Gastroesophageal sphincter (tissue), 4 donors: ENCODE measurements at regions not wholly inside any gene's neighbourhood (a gene's known extent, or its start where the extent isn't known, plus 50 kb on each side); places are given as distances from the start of the nearest gene placed in this dataset.

Experiments
- ATAC-seq: fragments of 150-250 bp; one replicate; pipeline ENCODE4 v1.9.1; 2016; ENCODE audit warnings: mild to moderate bottlenecking, moderate library complexity
- H3K27ac ChIP-seq, 4 donors: fragments of 200-600 bp; sonication (generic) in 3 of 4; 1 replicate in 3 of 4; 2 replicates in 1 of 4; pipeline ENCODE4 v1.5.1; 2016 to 2019
- H3K27me3 ChIP-seq: fragments of 200-600 bp; sonication (generic); one replicate; pipeline ENCODE4 v1.5.1; 2019
- H3K36me3 ChIP-seq, 2 donors: fragments of 200-600 bp; sonication (generic); one replicate each; pipeline ENCODE4 v1.5.1; 2019; ENCODE audit warnings: control low read depth in 1 of 2
- H3K4me1 ChIP-seq, 3 donors: fragments of 200-600 bp; sonication (generic); 1 replicate in 2 of 3; 2 replicates in 1 of 3; pipeline ENCODE4 v1.5.1; 2016 to 2019; ENCODE audit warnings: control low read depth in 2 of 3
- H3K4me3 ChIP-seq, 2 donors: fragments of 200-600 bp; sonication (generic); one replicate each; pipeline ENCODE4 v1.5.1; 2019; ENCODE audit warnings: mild to moderate bottlenecking in 1 of 2, moderate library complexity in 1 of 2
- H3K9me3 ChIP-seq, 3 donors: fragments of 200-600 bp; sonication (generic); one replicate each; pipeline ENCODE4 v1.5.1; 2017 to 2019; ENCODE audit warnings: control low read depth in 2 of 3
- EP300 ChIP-seq: sonication (generic); formaldehyde crosslinking; IDR thresholded peaks from one replicate; pipeline ENCODE4 v1.6.1; 2017; ENCODE audit warnings: antibody characterized with exemption, mild to moderate bottlenecking
- POLR2A ChIP-seq, 2 donors: fragments of 450-650 bp; IDR thresholded peaks; one replicate each; pipeline ENCODE4 v1.6.1; 2017; ENCODE audit warnings: antibody characterized with exemption in 2 of 2, mild to moderate bottlenecking in 2 of 2, moderate library complexity in 1 of 2
- POLR2AphosphoS5 ChIP-seq: sonication (generic); formaldehyde crosslinking; IDR thresholded peaks from one replicate; pipeline ENCODE4 v1.6.1; 2017; ENCODE audit warnings: antibody characterized with exemption
- WGBS, 2 donors: methylation state at CpG; one replicate each; pipeline ENCODE4 v1.1.5; 2018; ENCODE audit warnings: low coverage in 1 of 2; 5-methylcytosine and 5-hydroxymethylcytosine counted together
- TF ChIP-seq, protein P1 (sequence below), 4 experiments: fragments of 200-600 bp in 2 of 4; fragments of 450-650 bp in 2 of 4; sonication (generic) in 1 of 4; IDR thresholded peaks; one replicate each; pipeline ENCODE4 v1.5.1; 2017 to 2019; ENCODE audit warnings: antibody characterized with exemption in 4 of 4, mild to moderate bottlenecking in 2 of 4, moderate library complexity in 2 of 4

DNA sequence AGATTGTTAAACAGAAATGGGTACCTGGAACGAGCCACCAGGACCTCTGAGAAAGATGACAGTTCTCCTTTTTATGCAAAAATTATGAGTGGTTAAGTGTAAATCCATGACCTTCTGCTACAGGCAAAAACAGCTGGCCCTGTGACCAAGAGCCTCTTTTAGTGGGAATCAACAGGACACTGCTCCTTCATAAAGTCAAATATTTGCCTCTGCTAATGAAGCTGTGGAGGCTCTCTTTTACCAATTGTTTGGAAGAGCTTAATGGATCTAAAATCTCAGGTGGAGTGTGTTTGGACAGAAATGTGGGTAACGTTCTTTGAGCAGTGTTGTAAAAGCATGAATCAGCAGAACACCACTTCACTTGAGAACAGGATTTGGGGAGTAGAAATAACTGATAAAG lies 117.5 kb upstream of the PCSK2 start:
- ATAC-seq = no peak
- Histone ChIP-seq H3K27me3 (no peaks in the 10 kb centered on the region), H3K9me3 (peaks cover 0 to 9% (median 0%) of the 10 kb centered on the region in 3 donors), H3K27ac (no peak overlapping the region), H3K4me3 (no peak overlapping the region), H3K4me1 (no peaks in the 10 kb centered on the region), H3K36me3 (no peaks in the 10 kb centered on the region)
- TF ChIP-seq POLR2AphosphoS5 (no peak), POLR2A (IDR thresholded peaks at IDR 0.05) (no peak), EP300 (no peak)
- TF ChIP-seq, protein P1, sequence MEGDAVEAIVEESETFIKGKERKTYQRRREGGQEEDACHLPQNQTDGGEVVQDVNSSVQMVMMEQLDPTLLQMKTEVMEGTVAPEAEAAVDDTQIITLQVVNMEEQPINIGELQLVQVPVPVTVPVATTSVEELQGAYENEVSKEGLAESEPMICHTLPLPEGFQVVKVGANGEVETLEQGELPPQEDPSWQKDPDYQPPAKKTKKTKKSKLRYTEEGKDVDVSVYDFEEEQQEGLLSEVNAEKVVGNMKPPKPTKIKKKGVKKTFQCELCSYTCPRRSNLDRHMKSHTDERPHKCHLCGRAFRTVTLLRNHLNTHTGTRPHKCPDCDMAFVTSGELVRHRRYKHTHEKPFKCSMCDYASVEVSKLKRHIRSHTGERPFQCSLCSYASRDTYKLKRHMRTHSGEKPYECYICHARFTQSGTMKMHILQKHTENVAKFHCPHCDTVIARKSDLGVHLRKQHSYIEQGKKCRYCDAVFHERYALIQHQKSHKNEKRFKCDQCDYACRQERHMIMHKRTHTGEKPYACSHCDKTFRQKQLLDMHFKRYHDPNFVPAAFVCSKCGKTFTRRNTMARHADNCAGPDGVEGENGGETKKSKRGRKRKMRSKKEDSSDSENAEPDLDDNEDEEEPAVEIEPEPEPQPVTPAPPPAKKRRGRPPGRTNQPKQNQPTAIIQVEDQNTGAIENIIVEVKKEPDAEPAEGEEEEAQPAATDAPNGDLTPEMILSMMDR (IDR thresholded peaks at IDR 0.05) = no peak
- 45 to 55% methylated on average over 2 of the region's 2 CpGs for WGBS, 2 donors

DNA sequence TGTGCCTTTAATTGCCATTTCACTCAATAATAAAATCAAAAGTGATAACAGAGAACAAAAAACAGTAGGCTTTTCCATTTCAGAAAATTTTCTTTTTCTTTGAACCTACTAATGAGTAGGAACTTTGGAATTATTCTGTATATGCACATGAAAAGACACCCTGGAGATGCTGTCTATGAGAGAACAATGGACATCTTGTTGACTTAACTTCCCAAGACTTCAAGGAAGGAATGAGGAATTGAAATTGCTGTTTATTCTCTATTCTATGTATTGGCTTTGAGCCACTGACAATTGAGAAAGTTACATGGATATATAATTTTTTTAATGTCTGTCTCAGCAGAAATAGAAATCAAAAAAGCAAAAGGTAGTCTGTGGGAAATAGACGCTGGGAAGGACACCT lies 98.6 kb upstream of the PCSK2 start:
- H3K4me1 ChIP-seq = no peaks in the 10 kb centered on the region
- H3K36me3 ChIP-seq = no peaks in the 10 kb centered on the region
- TF ChIP-seq POLR2AphosphoS5 = no peak
- no peak for TF ChIP-seq POLR2A (IDR thresholded peaks at IDR 0.05)
- no peak for TF ChIP-seq EP300
- TF ChIP-seq, protein P1 (IDR thresholded peaks at IDR 0.05) = no peak
- H3K4me3 ChIP-seq = no peak overlapping the region
- no peak overlapping the region for H3K27ac ChIP-seq
- H3K27me3 ChIP-seq = no peaks in the 10 kb centered on the region
- 75 to 92% methylated on average over 1 of the region's 1 CpG for WGBS, 2 donors
- no peaks in the 10 kb centered on the region for H3K9me3 ChIP-seq
- no peak for ATAC-seq

GRCh38 chr20:17129089-17129488 lies 97.8 kb upstream of the PCSK2 start:
- no peak for TF ChIP-seq POLR2AphosphoS5
- TF ChIP-seq POLR2A (IDR thresholded peaks at IDR 0.05) = no peak
- TF ChIP-seq, protein P1 (IDR thresholded peaks at IDR 0.05) = no peak
- TF ChIP-seq EP300 = no peak
- Histone ChIP-seq H3K4me3 (no peak overlapping the region), H3K36me3 (no peaks in the 10 kb centered on the region), H3K9me3 (no peaks in the 10 kb centered on the region), H3K4me1 (no peaks in the 10 kb centered on the region), H3K27ac (no peak overlapping the region), H3K27me3 (no peaks in the 10 kb centered on the region)
- WGBS, 2 donors = 80 to 83% methylated on average over 2 to 5 of the region's 5 CpGs
- ATAC-seq = no peak

DNA sequence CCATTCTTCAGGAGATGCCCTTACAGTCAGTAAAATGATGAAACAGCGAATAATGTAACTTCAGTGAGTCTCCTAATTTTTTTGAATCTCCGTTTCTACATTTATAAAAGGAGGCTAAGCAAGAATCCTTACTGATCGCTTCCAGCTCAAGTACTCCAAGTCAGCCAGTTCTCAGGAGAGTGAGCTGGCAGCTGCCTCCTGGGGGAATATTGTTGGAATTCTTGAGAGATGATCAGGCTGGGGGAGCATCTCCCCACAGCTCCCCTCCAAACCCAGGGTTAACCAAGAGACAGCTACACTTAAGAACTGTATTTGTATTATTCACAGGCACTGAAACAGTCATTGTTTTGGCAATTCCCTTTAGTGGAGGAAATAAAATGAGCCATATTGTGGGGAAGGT lies 89.1 kb upstream of the PCSK2 start:
- H3K4me3 ChIP-seq = no peak overlapping the region
- H3K9me3 ChIP-seq = peaks cover 0 to 5% (median 0%) of the 10 kb centered on the region in 3 donors
- H3K27me3 ChIP-seq = no peaks in the 10 kb centered on the region
- H3K4me1 ChIP-seq = no peaks in the 10 kb centered on the region
- no peak overlapping the region for H3K27ac ChIP-seq
- TF ChIP-seq POLR2AphosphoS5 (no peak), EP300 (no peak), POLR2A (IDR thresholded peaks at IDR 0.05) (no peak)
- TF ChIP-seq, protein P1 (IDR thresholded peaks at IDR 0.05) = no peak
- ATAC-seq = no peak
- no peaks in the 10 kb centered on the region for H3K36me3 ChIP-seq
- 84% methylated on average over 2 of the region's 3 CpGs; no CpG with 5 or more reads in 1 of the 2 donors for WGBS, 2 donors

GRCh38 chr20:17138237-17138636 lies 88.6 kb upstream of the PCSK2 start:
- no peak for TF ChIP-seq POLR2AphosphoS5
- no peak for TF ChIP-seq POLR2A (IDR thresholded peaks at IDR 0.05)
- TF ChIP-seq, protein P1 (IDR thresholded peaks at IDR 0.05) = no peak
- Histone ChIP-seq H3K27me3 (no peaks in the 10 kb centered on the region), H3K36me3 (no peaks in the 10 kb centered on the region), H3K4me3 (no peak overlapping the region), H3K9me3 (peaks cover 0 to 5% (median 0%) of the 10 kb centered on the region in 3 donors), H3K4me1 (no peaks in the 10 kb centered on the region), H3K27ac (no peak overlapping the region)
- no peak for ATAC-seq
- 66 to 80% methylated on average over 2 to 5 of the region's 5 CpGs for WGBS, 2 donors
